Neuronal stem cell (in vitro differentiated cells): ENCODE measurements at regions not wholly inside any gene's neighbourhood (a gene's known extent, or its start where the extent isn't known, plus 50 kb on each side); places are given as distances from the start of the nearest gene placed in this dataset.

Source experiments
- DNase-seq: peaks from one replicate; pipeline ENCODE4 v3.0.0-alpha.2; 2013; ENCODE audit warnings: low spot score
- H2AFZ ChIP-seq: one replicate; pipeline ENCODE4 v1.6.1; 2013; ENCODE audit warnings: mild to moderate bottlenecking, low read length, inconsistent platforms
- H2AK5ac ChIP-seq: 2 replicates; pipeline ENCODE4 v1.6.1; 2013; ENCODE audit warnings: low read depth, mild to moderate bottlenecking, inconsistent platforms, low read length, moderate library complexity, mixed read lengths
- H2BK120ac ChIP-seq: 2 replicates; pipeline ENCODE4 v1.6.1; 2013; ENCODE audit warnings: low read depth, mild to moderate bottlenecking, inconsistent platforms, low read length, moderate library complexity, mixed read lengths
- H2BK12ac ChIP-seq: one replicate; pipeline ENCODE4 v1.6.1; 2013; ENCODE audit warnings: low read length, inconsistent platforms
- H2BK15ac ChIP-seq: 2 replicates; pipeline ENCODE4 v1.6.1; 2013; ENCODE audit warnings: mild to moderate bottlenecking, low read length, inconsistent platforms, mixed read lengths
- H2BK5ac ChIP-seq: one replicate; pipeline ENCODE4 v1.6.1; 2013; ENCODE audit warnings: inconsistent platforms, mild to moderate bottlenecking, low read length, moderate library complexity
- H3K14ac ChIP-seq: one replicate; pipeline ENCODE4 v1.6.1; 2013; ENCODE audit warnings: low read length, inconsistent platforms
- H3K18ac ChIP-seq: 2 replicates; pipeline ENCODE4 v1.6.1; 2013; ENCODE audit warnings: low read length, inconsistent platforms
- H3K23ac ChIP-seq: 2 replicates; pipeline ENCODE4 v1.6.1; 2013; ENCODE audit warnings: low read depth, mild to moderate bottlenecking, mixed read lengths, low read length, inconsistent platforms; ENCODE audit not compliant: poor library complexity
- H3K27ac ChIP-seq: replicated peaks from 3 replicates; pipeline ENCODE4 v1.5.1; 2013; ENCODE audit warnings: low read length, inconsistent platforms
- H3K27me3 ChIP-seq, 3 experiments: 2 replicates each; pipeline ENCODE4 v1.6.1; 2013; ENCODE audit warnings: low read length in 3 of 3, mild to moderate bottlenecking in 2 of 3, inconsistent platforms in 1 of 3, low read depth in 1 of 3, mixed read lengths in 1 of 3, moderate library complexity in 1 of 3; ENCODE audit not compliant: control insufficient read depth in 3 of 3, insufficient read depth in 3 of 3
- H3K36me3 ChIP-seq, 2 donors: replicated peaks in 1 of 2; 2 replicates each; pipeline ENCODE4 v1.6.1; 2013; ENCODE audit warnings: low read length in 2 of 2; ENCODE audit not compliant: control insufficient read depth in 2 of 2, insufficient read depth in 2 of 2
- H3K4ac ChIP-seq: 2 replicates; pipeline ENCODE4 v1.6.1; 2013; ENCODE audit warnings: inconsistent platforms, mild to moderate bottlenecking, low read length, moderate library complexity
- H3K4me1 ChIP-seq, 2 donors: 1 replicate in 1 of 2; 2 replicates in 1 of 2; pipeline ENCODE4 v1.6.1; 2013; ENCODE audit warnings: low read length in 2 of 2, low read depth in 1 of 2; ENCODE audit not compliant: control insufficient read depth in 2 of 2, insufficient read depth in 1 of 2
- H3K4me2 ChIP-seq: one replicate; pipeline ENCODE4 v1.6.1; 2013; ENCODE audit warnings: mild to moderate bottlenecking, low read length, inconsistent platforms; ENCODE audit not compliant: insufficient read depth, poor library complexity, severe bottlenecking
- H3K4me3 ChIP-seq, 2 donors: 2 replicates each; pipeline ENCODE4 v1.5.1; 2013; ENCODE audit warnings: low read length in 2 of 2, mild to moderate bottlenecking in 2 of 2, inconsistent platforms in 1 of 2, moderate library complexity in 1 of 2
- H3K79me1 ChIP-seq: one replicate; pipeline ENCODE4 v1.6.1; 2013; ENCODE audit warnings: low read depth, mild to moderate bottlenecking, inconsistent platforms, low read length, moderate library complexity
- H3K9ac ChIP-seq: one replicate; pipeline ENCODE4 v1.6.1; 2013; ENCODE audit warnings: mild to moderate bottlenecking, low read depth, low read length, inconsistent platforms; ENCODE audit not compliant: poor library complexity
- H3K9me3 ChIP-seq, 2 donors: replicated peaks in 1 of 2; 2 replicates each; pipeline versions ENCODE3 to v1.6.1; 2013; ENCODE audit warnings: low read length in 2 of 2, mild to moderate bottlenecking in 2 of 2, inconsistent platforms in 1 of 2, low read depth in 1 of 2, mixed read lengths in 1 of 2, moderate library complexity in 1 of 2; ENCODE audit not compliant: control insufficient read depth in 2 of 2, insufficient read depth in 1 of 2
- H4K8ac ChIP-seq: one replicate; pipeline ENCODE4 v1.6.1; 2013; ENCODE audit warnings: low read depth, mild to moderate bottlenecking, inconsistent platforms, low read length, moderate library complexity
- H4K91ac ChIP-seq: one replicate; pipeline ENCODE4 v1.6.1; 2013; ENCODE audit warnings: low read length, low read depth, mild to moderate bottlenecking, inconsistent platforms; ENCODE audit not compliant: poor library complexity
- WGBS, 2 donors: extraction: QIAGEN DNeasy Blood & Tissue Kit; methylation state at CpG; one replicate each; pipeline ENCODE4 v1.1.7; 2013; ENCODE audit warnings: missing lambda C conversion rate in 2 of 2, mixed read lengths in 1 of 2; ENCODE audit not compliant: insufficient read length in 2 of 2, insufficient replicate concordance in 1 of 2; ENCODE audit errors: extremely low coverage in 2 of 2; 5-methylcytosine and 5-hydroxymethylcytosine counted together

DNA sequence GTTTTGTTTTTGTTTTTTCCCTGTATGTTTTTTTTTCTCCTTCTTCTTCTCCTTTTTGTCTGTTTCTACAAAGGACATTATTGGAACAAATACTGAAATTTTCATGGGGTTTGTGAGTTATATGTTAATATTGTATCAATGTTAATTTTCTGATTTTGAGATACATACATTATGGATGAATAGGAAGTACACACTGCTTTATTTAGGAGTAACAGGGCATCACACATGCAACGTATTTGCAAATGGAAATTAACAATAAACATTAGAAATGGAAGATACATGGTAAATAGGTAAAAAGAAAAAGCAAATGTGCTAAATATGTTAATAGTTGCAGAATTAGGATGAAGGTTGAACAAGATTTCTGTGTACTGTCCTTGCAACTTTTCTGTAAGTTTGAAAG lies 477.2 kb upstream of the INTU start:
- H2BK15ac ChIP-seq, result no peak overlapping the region
- no peak overlapping the region for H3K27ac ChIP-seq
- no peaks in the 10 kb centered on the region for H3K4me1 ChIP-seq
- H3K18ac ChIP-seq, result no peak overlapping the region
- H3K23ac ChIP-seq, result no peak overlapping the region
- no peak overlapping the region for H2BK120ac ChIP-seq
- no peak overlapping the region for H3K9ac ChIP-seq
- H2BK5ac ChIP-seq, result no peak overlapping the region
- no peaks in the 10 kb centered on the region for H3K9me3 ChIP-seq
- H3K79me1 ChIP-seq, result no peaks in the 10 kb centered on the region
- WGBS, 2 donors, result no CpG with 5 or more reads among the region's 1 CpG
- no peak overlapping the region for H4K91ac ChIP-seq
- no peaks in the 10 kb centered on the region for H3K27me3 ChIP-seq
- no peak overlapping the region for H3K4me3 ChIP-seq
- H4K8ac ChIP-seq, result no peak overlapping the region
- no peak overlapping the region for H2AK5ac ChIP-seq
- no peak for DNase-seq
- no peak overlapping the region for H2AFZ ChIP-seq
- H3K4me2 ChIP-seq, result no peak overlapping the region
- H2BK12ac ChIP-seq, result no peak overlapping the region
- H3K14ac ChIP-seq, result no peak overlapping the region
- no peaks in the 10 kb centered on the region for H3K36me3 ChIP-seq
- no peak overlapping the region for H3K4ac ChIP-seq

DNA sequence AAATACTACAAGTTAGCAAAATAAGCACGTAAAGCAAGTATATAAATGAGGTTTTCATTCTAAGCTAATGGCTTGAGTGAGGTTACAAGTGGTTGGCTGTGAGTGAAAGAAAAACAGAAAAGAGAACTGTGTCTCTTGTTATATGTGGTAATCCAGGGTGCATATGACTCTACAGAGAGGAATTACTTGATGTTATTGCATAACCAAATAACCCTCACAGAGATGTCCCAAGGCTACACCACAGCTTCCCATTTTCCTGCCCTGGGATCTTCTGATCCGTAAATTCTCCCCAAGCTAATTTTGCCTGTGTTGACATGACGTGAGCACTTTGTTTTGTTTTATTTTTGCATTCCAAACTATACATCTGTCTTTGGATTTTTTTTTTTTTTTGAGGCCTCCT lies 470.0 kb upstream of the INTU start:
- H3K4me3 ChIP-seq, result no peak overlapping the region
- H2BK12ac ChIP-seq, result no peak overlapping the region
- H2BK120ac ChIP-seq, result no peak overlapping the region
- H3K14ac ChIP-seq, result no peak overlapping the region
- H4K8ac ChIP-seq, result no peak overlapping the region
- H3K18ac ChIP-seq, result no peak overlapping the region
- no CpG with 5 or more reads among the region's 3 CpGs for WGBS, 2 donors
- no peak overlapping the region for H3K9ac ChIP-seq
- no peak overlapping the region for H4K91ac ChIP-seq
- peaks cover 0 to 4% of the 10 kb centered on the region in 2 donors for H3K9me3 ChIP-seq
- H3K4ac ChIP-seq, result no peak overlapping the region
- H2BK15ac ChIP-seq, result no peak overlapping the region
- no peak overlapping the region for H3K27ac ChIP-seq
- DNase-seq, result no peak
- no peaks in the 10 kb centered on the region for H3K4me1 ChIP-seq
- H2AFZ ChIP-seq, result no peak overlapping the region
- no peak overlapping the region for H3K23ac ChIP-seq
- H3K4me2 ChIP-seq, result no peak overlapping the region
- no peaks in the 10 kb centered on the region for H3K27me3 ChIP-seq
- no peaks in the 10 kb centered on the region for H3K79me1 ChIP-seq
- no peak overlapping the region for H2BK5ac ChIP-seq
- H3K36me3 ChIP-seq, result no peaks in the 10 kb centered on the region
- no peak overlapping the region for H2AK5ac ChIP-seq

DNA sequence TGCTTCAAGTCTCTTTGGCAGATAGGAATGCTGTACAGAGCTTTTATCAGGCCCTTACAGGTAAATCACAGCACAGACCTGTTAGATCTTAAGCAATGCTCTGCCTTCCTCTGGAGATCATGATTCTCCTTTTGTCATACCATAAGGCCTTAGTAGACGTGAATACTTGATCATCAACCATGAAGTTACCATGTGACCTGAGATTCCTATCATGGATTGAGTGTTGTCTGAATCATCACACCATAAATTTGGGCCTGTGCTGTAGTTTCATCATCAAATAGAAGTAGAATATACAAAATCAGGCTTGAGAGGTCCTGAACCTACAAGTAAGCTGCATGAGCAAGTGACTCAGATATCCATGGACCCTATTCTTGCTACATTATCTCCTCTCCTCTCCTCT lies 466.8 kb upstream of the INTU start:
- Histone ChIP-seq H3K4me3 (no peak overlapping the region), H4K8ac (no peak overlapping the region), H3K27ac (no peak overlapping the region), H2BK5ac (no peak overlapping the region), H3K36me3 (no peaks in the 10 kb centered on the region), H3K4me1 (no peaks in the 10 kb centered on the region), H3K23ac (no peak overlapping the region), H3K9me3 (peaks cover 0 to 2% of the 10 kb centered on the region in 2 donors), H3K18ac (no peak overlapping the region), H3K14ac (no peak overlapping the region), H3K27me3 (no peaks in the 10 kb centered on the region), H4K91ac (no peak overlapping the region), H2AK5ac (no peak overlapping the region), H3K79me1 (no peaks in the 10 kb centered on the region), H3K9ac (no peak overlapping the region), H3K4me2 (no peak overlapping the region), H3K4ac (no peak overlapping the region), H2BK15ac (no peak overlapping the region), H2BK12ac (no peak overlapping the region), H2BK120ac (no peak overlapping the region), H2AFZ (no peak overlapping the region)
- no CpG with 5 or more reads among the region's 1 CpG for WGBS, 2 donors
- no peak for DNase-seq

DNA sequence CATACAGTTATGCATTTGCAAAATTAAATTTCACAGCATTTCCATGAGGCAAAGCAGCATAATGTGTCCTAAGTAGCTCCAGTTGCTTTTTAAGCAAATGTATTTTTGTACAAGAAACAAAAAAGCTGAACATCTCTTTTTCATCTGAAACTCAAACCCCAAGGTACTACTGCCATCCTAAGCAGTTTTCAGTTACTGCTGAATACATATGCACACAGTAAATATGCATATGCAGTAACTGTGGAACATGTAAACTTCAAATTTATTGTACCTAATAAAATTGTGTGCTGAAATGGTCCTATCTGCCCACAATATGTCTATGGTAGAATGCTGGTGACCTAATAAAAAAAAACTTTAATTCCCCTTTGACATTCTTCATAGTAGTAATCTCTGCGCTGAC lies 458.6 kb upstream of the INTU start:
- no peaks in the 10 kb centered on the region for H3K9me3 ChIP-seq
- no peak overlapping the region for H3K4ac ChIP-seq
- no peak overlapping the region for H2BK15ac ChIP-seq
- DNase-seq, result no peak
- H3K4me3 ChIP-seq, result no peak overlapping the region
- H3K23ac ChIP-seq, result no peak overlapping the region
- H3K79me1 ChIP-seq, result no peaks in the 10 kb centered on the region
- H2BK12ac ChIP-seq, result no peak overlapping the region
- H2AK5ac ChIP-seq, result no peak overlapping the region
- H3K4me2 ChIP-seq, result no peak overlapping the region
- H3K4me1 ChIP-seq, result no peaks in the 10 kb centered on the region
- no peak overlapping the region for H4K8ac ChIP-seq
- no CpG with 5 or more reads among the region's 1 CpG for whole genome bisulfite sequencing, 2 donors
- H3K18ac ChIP-seq, result no peak overlapping the region
- H3K27me3 ChIP-seq, result no peaks in the 10 kb centered on the region
- H2BK120ac ChIP-seq, result no peak overlapping the region
- no peak overlapping the region for H3K27ac ChIP-seq
- no peaks in the 10 kb centered on the region for H3K36me3 ChIP-seq
- no peak overlapping the region for H2AFZ ChIP-seq
- H4K91ac ChIP-seq, result no peak overlapping the region
- H2BK5ac ChIP-seq, result no peak overlapping the region
- no peak overlapping the region for H3K14ac ChIP-seq
- no peak overlapping the region for H3K9ac ChIP-seq
